CD14-positive monocyte (primary cell): ENCODE measurements at regions not wholly inside any gene's neighbourhood (a gene's known extent, or its start where the extent isn't known, plus 50 kb on each side); places are given as distances from the start of the nearest gene placed in this dataset. TPM values are rescaled to one million over a fixed set of nuclear protein-coding genes. Genes with fewer than 3 reads are reported as not detected.

Source experiments
- DNase-seq, 3 donors: peaks; one replicate each; pipeline ENCODE4 v3.0.0-alpha.2; 2011 to 2022
- H2AFZ ChIP-seq: 2 replicates; pipeline ENCODE4 v1.6.0; 2012; ENCODE audit warnings: mild to moderate bottlenecking, low read depth, low read length, inconsistent platforms; ENCODE audit not compliant: insufficient read depth, poor library complexity, severe bottlenecking
- H3K27ac ChIP-seq, 2 donors: 1 replicate in 1 of 2; 2 replicates in 1 of 2; pipeline ENCODE4 v1.5.1; 2012 to 2013; ENCODE audit warnings: low read length in 2 of 2, control low read depth in 1 of 2, inconsistent platforms in 1 of 2, low read depth in 1 of 2, mild to moderate bottlenecking in 1 of 2
- H3K27me3 ChIP-seq, 2 donors: one replicate each; pipeline versions ENCODE4 v1.6.0 to v1.6.1; 2011 to 2013; ENCODE audit warnings: low read length in 2 of 2; ENCODE audit not compliant: control insufficient read depth in 2 of 2, insufficient read depth in 2 of 2
- H3K36me3 ChIP-seq, 2 donors: replicated peaks in 1 of 2; 1 replicate in 1 of 2; 2 replicates in 1 of 2; pipeline versions ENCODE4 v1.5.1 to v1.6.1; 2012 to 2013; ENCODE audit warnings: low read length in 2 of 2, control low read depth in 1 of 2, inconsistent platforms in 1 of 2, mild to moderate bottlenecking in 1 of 2; ENCODE audit not compliant: insufficient read depth in 2 of 2, control insufficient read depth in 1 of 2
- H3K4me1 ChIP-seq, 2 donors: 1 replicate in 1 of 2; 2 replicates in 1 of 2; pipeline versions ENCODE4 v1.5.1 to v1.6.1; 2012 to 2013; ENCODE audit warnings: low read length in 2 of 2, control low read depth in 1 of 2, inconsistent platforms in 1 of 2, mild to moderate bottlenecking in 1 of 2, moderate library complexity in 1 of 2; ENCODE audit not compliant: insufficient read depth in 2 of 2, control insufficient read depth in 1 of 2
- H3K4me2 ChIP-seq: replicated peaks from 2 replicates; pipeline ENCODE3; 2012; ENCODE audit warnings: low read length, moderate library complexity, mild to moderate bottlenecking; ENCODE audit not compliant: poor library complexity, severe bottlenecking; ENCODE audit errors: extremely low read depth
- H3K4me3 ChIP-seq, 3 experiments: fragments of 200-600 bp in 1 of 3; sonication (generic) in 1 of 3; replicated peaks in 1 of 3; 1 replicate in 2 of 3; 2 replicates in 1 of 3; pipeline ENCODE4 v1.5.1; 2011 to 2013; ENCODE audit warnings: low read length in 3 of 3, mild to moderate bottlenecking in 3 of 3, control low read depth in 2 of 3, low read depth in 2 of 3, inconsistent platforms in 1 of 3, moderate library complexity in 1 of 3
- H3K79me2 ChIP-seq: 2 replicates; pipeline ENCODE4 v1.6.0; 2012; ENCODE audit warnings: mild to moderate bottlenecking, control low read depth, inconsistent platforms, low read length, moderate library complexity; ENCODE audit not compliant: insufficient read depth
- H3K9ac ChIP-seq: 2 replicates; pipeline ENCODE4 v1.6.0; 2017; ENCODE audit warnings: low read length, mild to moderate bottlenecking; ENCODE audit not compliant: insufficient read depth, poor library complexity, severe bottlenecking
- H3K9me3 ChIP-seq, 2 donors: replicated peaks in 1 of 2; 1 replicate in 1 of 2; 2 replicates in 1 of 2; pipeline versions ENCODE4 v1.5.1 to v1.6.1; 2012 to 2013; ENCODE audit warnings: low read length in 2 of 2, control low read depth in 1 of 2; ENCODE audit not compliant: control insufficient read depth in 1 of 2, insufficient read depth in 1 of 2
- H4K20me1 ChIP-seq: 2 replicates; pipeline ENCODE4 v1.6.0; 2012; ENCODE audit warnings: mild to moderate bottlenecking, low read length, control low read depth, moderate library complexity; ENCODE audit not compliant: insufficient read depth
- H3K27ac Mint-ChIP-seq, 7 donors: one replicate each; pipeline ENCODE4 v1.8.0; 2020; ENCODE audit warnings: mild to moderate bottlenecking in 7 of 7, mixed read lengths in 7 of 7, moderate library complexity in 6 of 7, inconsistent platforms in 2 of 7
- H3K27me3 Mint-ChIP-seq, 3 donors: one replicate each; pipeline ENCODE4 v1.8.0; 2021 to 2022; ENCODE audit warnings: low read depth in 3 of 3, mild to moderate bottlenecking in 3 of 3, mixed read lengths in 3 of 3, moderate library complexity in 3 of 3, inconsistent platforms in 1 of 3
- H3K36me3 Mint-ChIP-seq, 2 donors: one replicate each; pipeline ENCODE4 v1.8.0; 2020; ENCODE audit warnings: mixed read lengths in 2 of 2, inconsistent platforms in 1 of 2, mild to moderate bottlenecking in 1 of 2
- H3K4me1 Mint-ChIP-seq: one replicate; pipeline ENCODE4 v1.8.0; 2020; ENCODE audit warnings: mild to moderate bottlenecking, mixed read lengths
- H3K4me3 Mint-ChIP-seq, 2 donors: one replicate each; pipeline ENCODE4 v1.8.0; 2020; ENCODE audit warnings: mild to moderate bottlenecking in 2 of 2, mixed read lengths in 2 of 2, moderate library complexity in 1 of 2
- H3K9me3 Mint-ChIP-seq, 7 donors: one replicate each; pipeline ENCODE4 v1.8.0; 2020 to 2022; ENCODE audit warnings: mixed read lengths in 7 of 7, mild to moderate bottlenecking in 6 of 7, moderate library complexity in 6 of 7, inconsistent platforms in 2 of 7
- whole genome bisulfite sequencing: methylation state at CpG from one replicate; pipeline ENCODE4 v1.1.5; 2013; ENCODE audit warnings: missing lambda C conversion rate; ENCODE audit not compliant: insufficient coverage; 5-methylcytosine and 5-hydroxymethylcytosine counted together
- intact Hi-C, 2 donors: fragments of 100-400 bp; cut with micrococcal nuclease; formaldehyde crosslinking; loops; one replicate each; pipeline versions ENCODE4 v1.15.0 to v1.15.1; 2023
- small RNA-seq: library from RNA; depleted of rRNA; stranded (forward); fragments of <200 nt; gene quantifications from one replicate; pipeline ENCODE3, GENCODE V24; 2012; ENCODE audit warnings: low read depth; ENCODE audit not compliant: insufficient read length
- TF ChIP-seq, protein P1 (sequence below): fragments of 200-600 bp; IDR thresholded peaks from one replicate; pipeline ENCODE4 v1.8.0; 2022; ENCODE audit warnings: antibody characterized with exemption, mild to moderate bottlenecking

- no peaks in the 10 kb centered on the region for H3K79me2 ChIP-seq
- no peaks in the 10 kb centered on the region for H3K36me3 ChIP-seq
- peak overlapping the region; percentile 95 to 99 (median 98) for H3K27ac Mint-ChIP-seq
- H3K27ac ChIP-seq, result peak overlapping the region; percentile 84 to 99
- H3K36me3 Mint-ChIP-seq, result peaks cover 4 to 6% of the 10 kb centered on the region in 2 donors
- TF ChIP-seq, protein P1, sequence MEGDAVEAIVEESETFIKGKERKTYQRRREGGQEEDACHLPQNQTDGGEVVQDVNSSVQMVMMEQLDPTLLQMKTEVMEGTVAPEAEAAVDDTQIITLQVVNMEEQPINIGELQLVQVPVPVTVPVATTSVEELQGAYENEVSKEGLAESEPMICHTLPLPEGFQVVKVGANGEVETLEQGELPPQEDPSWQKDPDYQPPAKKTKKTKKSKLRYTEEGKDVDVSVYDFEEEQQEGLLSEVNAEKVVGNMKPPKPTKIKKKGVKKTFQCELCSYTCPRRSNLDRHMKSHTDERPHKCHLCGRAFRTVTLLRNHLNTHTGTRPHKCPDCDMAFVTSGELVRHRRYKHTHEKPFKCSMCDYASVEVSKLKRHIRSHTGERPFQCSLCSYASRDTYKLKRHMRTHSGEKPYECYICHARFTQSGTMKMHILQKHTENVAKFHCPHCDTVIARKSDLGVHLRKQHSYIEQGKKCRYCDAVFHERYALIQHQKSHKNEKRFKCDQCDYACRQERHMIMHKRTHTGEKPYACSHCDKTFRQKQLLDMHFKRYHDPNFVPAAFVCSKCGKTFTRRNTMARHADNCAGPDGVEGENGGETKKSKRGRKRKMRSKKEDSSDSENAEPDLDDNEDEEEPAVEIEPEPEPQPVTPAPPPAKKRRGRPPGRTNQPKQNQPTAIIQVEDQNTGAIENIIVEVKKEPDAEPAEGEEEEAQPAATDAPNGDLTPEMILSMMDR, result no peak
- intact Hi-C loops, result loop anchor here (10.0 kb wide), 2 partner anchors 183 to 547 kb away; partner anchors contain the start of gene ZNF438 (in 1 of the 2)
- peak; percentile 81 to 92 (median 87) for DNase-seq
- H4K20me1 ChIP-seq, result no peaks in the 10 kb centered on the region
- H3K9me3 Mint-ChIP-seq, result peaks cover 4 to 17% (median 10%) of the 10 kb centered on the region in 7 donors
- peaks cover 61% of the 10 kb centered on the region for H3K4me1 Mint-ChIP-seq
- H3K9me3 ChIP-seq, result peaks cover 4 to 6% of the 10 kb centered on the region in 2 donors
- peak overlapping the region; percentile 67 for H3K9ac ChIP-seq
- peak overlapping the region; percentile 39 to 87 for H3K4me3 Mint-ChIP-seq
- 81% methylated on average over 4 of the region's 9 CpGs for WGBS
- no peaks in the 10 kb centered on the region for H3K27me3 ChIP-seq
- H2AFZ ChIP-seq, result peak overlapping the region; percentile 39
- peak overlapping the region; percentile 3 to 62 (median 9) for H3K4me3 ChIP-seq
- peaks cover 0 to 3% (median 0%) of the 10 kb centered on the region in 3 donors for H3K27me3 Mint-ChIP-seq
- peak overlapping the region; percentile 65 for H3K4me2 ChIP-seq
- peaks cover 60 to 65% of the 10 kb centered on the region in 2 donors for H3K4me1 ChIP-seq
These were observed 262.8 kb downstream of the ZEB1 start for GRCh38 chr10:31581741-31582323.

- peak overlapping the region; percentile 2 for H2AFZ ChIP-seq
These were observed 261.6 kb downstream of the ZEB1 start for GRCh38 chr10:31580646-31581045.

More at GRCh38 chr10:31580646-31581045, 261.6 kb downstream of the ZEB1 start:
- Mint-ChIP-seq H3K27ac (peak overlapping the region; percentile 95 to 99 (median 98)), H3K4me3 (no peak overlapping the region), H3K27me3 (peaks cover 0 to 3% (median 0%) of the 10 kb centered on the region in 3 donors), H3K4me1 (peaks cover 52% of the 10 kb centered on the region), H3K36me3 (peaks cover 4 to 6% of the 10 kb centered on the region in 2 donors), H3K9me3 (peaks cover 5 to 22% (median 10%) of the 10 kb centered on the region in 7 donors)
- intact Hi-C loops, result loop anchor here (10.0 kb wide), 2 partner anchors 184 to 546 kb away; partner anchors contain the start of gene ZNF438 (in 1 of the 2)
- no peaks in the 10 kb centered on the region for H3K79me2 ChIP-seq
- peak overlapping the region in 1 of 3 experiments; percentile 2 for H3K4me3 ChIP-seq
- peak overlapping the region; percentile 84 to 99 for H3K27ac ChIP-seq
- no peak for DNase-seq
- TF ChIP-seq, protein P1, result no peak
- peaks cover 4 to 6% of the 10 kb centered on the region in 2 donors for H3K9me3 ChIP-seq
- 68% methylated on average over 4 of the region's 5 CpGs for WGBS
- peaks cover 52 to 56% of the 10 kb centered on the region in 2 donors for H3K4me1 ChIP-seq
- no peaks in the 10 kb centered on the region for H3K36me3 ChIP-seq
- no peaks in the 10 kb centered on the region for H3K27me3 ChIP-seq
- no peaks in the 10 kb centered on the region for H4K20me1 ChIP-seq
- peak overlapping the region; percentile 12 for H3K4me2 ChIP-seq
- no peak overlapping the region for H3K9ac ChIP-seq

Small RNA genes lying in the stretch of these regions (small RNA-seq; reads per million reads assigned to genes)
- not detected for gene AL161935.2
